Astrocyte of the spinal cord (primary cell): ENCODE measurements at regions not wholly inside any gene's neighbourhood (a gene's known extent, or its start where the extent isn't known, plus 50 kb on each side); places are given as distances from the start of the nearest gene placed in this dataset.
A peak's percentile ranks its signal among the peaks of the same experiment; 100 is the strongest.
"Not testable (repeated sequence)": the region's sequence is repeated elsewhere in the genome, so short reads cannot be mapped to it uniquely, and the experiment has no call there.

Experiments used
- DNase-seq: peaks from one replicate; pipeline ENCODE4 v3.0.0; 2011; ENCODE audit warnings: low read depth, low spot score
- H3K4me3 ChIP-seq: 2 replicates; pipeline ENCODE4 v1.5.1; 2011; ENCODE audit warnings: low read depth, mild to moderate bottlenecking, low read length, moderate library complexity
- CTCF ChIP-seq: IDR thresholded peaks from 2 replicates; pipeline ENCODE4 v1.5.1; 2012; ENCODE audit warnings: low read depth, mild to moderate bottlenecking, low read length, inconsistent platforms
- in situ Hi-C: cut with HindIII; loops from 2 replicates; pipeline ENCODE4 v1.10.0; 2017; ENCODE audit warnings: low sequenced_read_pairs

- H3K4me3 ChIP-seq = no peak overlapping the region
- no peak for TF ChIP-seq CTCF
- DNase-seq = no peak
- in situ Hi-C loops = no loop called here
These were observed 75.8 kb upstream of the METTL9 start for GRCh38 chr16:21523411-21524067.

- H3K4me3 ChIP-seq = no peak overlapping the region
- in situ Hi-C loops = no loop called here
- TF ChIP-seq CTCF = no peak
- no peak for DNase-seq
These were observed 75.2 kb upstream of the METTL9 start for GRCh38 chr16:21524068-21524751.

- DNase-seq, H3K4me3 ChIP-seq, in situ Hi-C loops: not testable (repeated sequence)
These were observed 74.7 kb upstream of the METTL9 start for GRCh38 chr16:21524752-21525028.

GRCh38 chr16:21525029-21525895, 74.1 kb upstream of the METTL9 start:
- DNase-seq = peak; percentile 22
- in situ Hi-C loops, H3K4me3 ChIP-seq: not testable (repeated sequence)

- peak; percentile 5 for TF ChIP-seq CTCF
- H3K4me3 ChIP-seq, DNase-seq, in situ Hi-C loops: not testable (repeated sequence)
These were observed 73.1 kb upstream of the METTL9 start for GRCh38 chr16:21525956-21526922.

- DNase-seq = no peak
These were observed 72.2 kb upstream of the METTL9 start for GRCh38 chr16:21526923-21527807.

GRCh38 chr16:21529060-21529658, 70.2 kb upstream of the METTL9 start:
- DNase-seq, in situ Hi-C loops, H3K4me3 ChIP-seq: not testable (repeated sequence)

More at GRCh38 chr16:21526923-21527807, 72.2 kb upstream of the METTL9 start:
- no peak for TF ChIP-seq CTCF
- H3K4me3 ChIP-seq = no peak overlapping the region
- in situ Hi-C loops = no loop called here

GRCh38 chr16:21530729-21531383, 68.5 kb upstream of the METTL9 start:
- in situ Hi-C loops, DNase-seq, H3K4me3 ChIP-seq: not testable (repeated sequence)

GRCh38 chr16:21532996-21533395, 66.4 kb upstream of the METTL9 start:
- DNase-seq, H3K4me3 ChIP-seq, in situ Hi-C loops: not testable (repeated sequence)

GRCh38 chr16:21533474-21533873, 65.9 kb upstream of the METTL9 start:
- in situ Hi-C loops, H3K4me3 ChIP-seq, DNase-seq: not testable (repeated sequence)
